ENCODE measurements at regions not wholly inside any gene's neighbourhood (a gene's known extent, or its start where the extent isn't known, plus 50 kb on each side); places are given as distances from the start of the nearest gene placed in this dataset.

DNA sequence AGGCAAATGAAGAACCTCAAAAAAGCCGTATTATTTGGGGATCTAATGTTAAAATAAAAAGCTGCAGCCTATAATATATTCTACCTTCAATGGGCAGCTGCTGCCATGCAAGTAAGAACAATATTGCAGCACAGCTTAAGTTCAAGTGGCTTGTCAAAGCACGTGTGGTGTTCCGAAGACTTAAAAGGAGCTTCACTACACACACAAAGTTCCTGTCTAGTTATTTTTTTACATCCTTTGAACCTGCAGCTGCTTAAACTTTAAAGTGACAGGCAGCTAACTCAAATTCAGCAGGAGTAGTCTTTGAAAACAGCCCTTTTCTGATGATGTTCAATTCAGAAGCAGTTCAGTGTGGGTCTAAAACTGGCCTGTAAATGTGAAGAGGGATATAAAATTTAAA lies 85.8 kb upstream of the XIRP2 start:
- no peak overlapping the region for H3K27ac ChIP-seq
- DNase-seq (ENCODE audit: low spot score), result no peak
- TF ChIP-seq, protein P1, sequence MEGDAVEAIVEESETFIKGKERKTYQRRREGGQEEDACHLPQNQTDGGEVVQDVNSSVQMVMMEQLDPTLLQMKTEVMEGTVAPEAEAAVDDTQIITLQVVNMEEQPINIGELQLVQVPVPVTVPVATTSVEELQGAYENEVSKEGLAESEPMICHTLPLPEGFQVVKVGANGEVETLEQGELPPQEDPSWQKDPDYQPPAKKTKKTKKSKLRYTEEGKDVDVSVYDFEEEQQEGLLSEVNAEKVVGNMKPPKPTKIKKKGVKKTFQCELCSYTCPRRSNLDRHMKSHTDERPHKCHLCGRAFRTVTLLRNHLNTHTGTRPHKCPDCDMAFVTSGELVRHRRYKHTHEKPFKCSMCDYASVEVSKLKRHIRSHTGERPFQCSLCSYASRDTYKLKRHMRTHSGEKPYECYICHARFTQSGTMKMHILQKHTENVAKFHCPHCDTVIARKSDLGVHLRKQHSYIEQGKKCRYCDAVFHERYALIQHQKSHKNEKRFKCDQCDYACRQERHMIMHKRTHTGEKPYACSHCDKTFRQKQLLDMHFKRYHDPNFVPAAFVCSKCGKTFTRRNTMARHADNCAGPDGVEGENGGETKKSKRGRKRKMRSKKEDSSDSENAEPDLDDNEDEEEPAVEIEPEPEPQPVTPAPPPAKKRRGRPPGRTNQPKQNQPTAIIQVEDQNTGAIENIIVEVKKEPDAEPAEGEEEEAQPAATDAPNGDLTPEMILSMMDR (conservative IDR thresholded peaks at IDR 0.05; ENCODE audit: low read depth), result no peak
- ChIA-PET POLR2A (ENCODE audit: low non-redundant PET) (no interaction called here), CTCF (no interaction called here)

DNA sequence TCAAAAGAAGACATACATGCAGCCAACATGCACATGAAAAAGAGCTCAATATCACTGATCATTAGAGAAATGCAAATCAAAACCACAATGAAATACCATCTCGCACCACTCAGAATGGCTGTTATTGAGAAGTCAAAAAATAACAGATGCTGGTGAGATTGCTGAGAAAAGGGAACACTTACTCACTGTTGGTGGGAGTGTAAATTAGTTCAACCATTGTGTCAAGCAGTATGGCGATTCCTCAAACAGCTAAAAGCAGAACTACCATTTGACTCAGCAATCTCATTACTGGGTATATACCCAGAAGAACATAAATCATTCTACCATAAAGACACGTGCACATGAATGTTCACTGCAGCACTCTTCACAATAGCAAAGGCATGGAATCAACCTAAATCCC lies 95.5 kb upstream of the XIRP2 start:
- no peak for DNase-seq (ENCODE audit: low spot score)
- CTCF ChIA-PET, result interaction anchor here (0.6 kb wide), 1 partner anchor 67 kb away, joined by 5 read pairs; no protein-coding TSS in a partner anchor
- H3K27ac ChIP-seq, result no peak overlapping the region
- POLR2A ChIA-PET (ENCODE audit: low non-redundant PET), result no interaction called here
- TF ChIP-seq, protein P1 (conservative IDR thresholded peaks at IDR 0.05; ENCODE audit: low read depth), result no peak

DNA sequence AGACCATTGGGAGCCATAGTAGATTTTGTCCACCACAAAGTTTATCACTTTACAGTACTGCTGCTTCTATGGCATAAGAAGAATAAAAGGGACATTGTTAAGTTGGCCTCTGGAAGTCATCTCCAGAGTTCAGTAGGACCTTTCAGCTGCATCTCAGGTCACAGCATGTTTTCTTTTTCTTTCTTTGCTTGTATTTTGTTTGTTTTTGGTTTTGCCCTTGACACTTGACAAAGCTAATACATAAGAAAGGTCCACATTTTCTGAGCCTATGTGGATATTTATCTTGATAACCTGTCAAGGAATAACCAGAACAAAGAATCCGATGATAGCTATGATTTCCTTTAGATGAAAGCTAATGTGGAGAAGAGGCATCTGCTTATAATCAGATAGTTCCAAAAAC lies 101.6 kb upstream of the XIRP2 start:
- POLR2A ChIA-PET (ENCODE audit: low non-redundant PET), result no interaction called here
- TF ChIP-seq, protein P1 (conservative IDR thresholded peaks at IDR 0.05; ENCODE audit: low read depth), result no peak
- DNase-seq (ENCODE audit: low spot score), result no peak
- no peak overlapping the region for H3K27ac ChIP-seq
- CTCF ChIA-PET, result no interaction called here

DNA sequence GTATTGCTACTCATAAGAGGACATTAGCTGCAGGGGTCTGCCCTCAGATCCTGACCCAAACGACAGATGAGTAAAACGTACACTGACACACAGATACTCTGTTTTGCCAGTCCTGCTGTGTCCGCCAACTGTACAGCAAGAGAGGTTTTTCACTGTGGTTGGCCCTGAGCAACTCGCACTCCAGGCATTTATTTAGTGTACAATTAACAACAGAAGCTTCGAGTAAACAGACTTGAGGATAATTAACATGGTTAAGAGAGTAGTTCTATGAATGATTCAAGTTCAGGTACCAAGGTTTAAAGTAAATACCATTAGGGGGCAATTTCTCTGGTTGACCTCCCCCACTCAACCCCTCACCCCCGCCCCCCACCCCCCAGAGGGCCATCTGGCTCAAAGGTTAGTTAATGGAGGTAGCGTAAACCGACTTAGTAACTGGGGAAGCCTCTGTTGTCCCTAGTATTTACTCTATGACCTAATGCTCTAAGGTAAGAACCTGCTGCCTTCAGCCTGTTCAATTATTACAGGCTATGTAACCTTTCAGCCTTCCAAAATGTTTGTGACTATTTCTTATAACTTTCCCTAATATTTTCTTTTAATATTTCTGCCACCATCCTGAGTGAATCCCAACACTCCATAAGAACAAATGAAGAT lies 103.9 kb upstream of the XIRP2 start:
- CTCF ChIA-PET, result no interaction called here
- POLR2A ChIA-PET (ENCODE audit: low non-redundant PET), result no interaction called here
- TF ChIP-seq, protein P1 (conservative IDR thresholded peaks at IDR 0.05; ENCODE audit: low read depth), result no peak
- DNase-seq (ENCODE audit: low spot score), result no peak
- H3K27ac ChIP-seq, result no peak overlapping the region

DNA sequence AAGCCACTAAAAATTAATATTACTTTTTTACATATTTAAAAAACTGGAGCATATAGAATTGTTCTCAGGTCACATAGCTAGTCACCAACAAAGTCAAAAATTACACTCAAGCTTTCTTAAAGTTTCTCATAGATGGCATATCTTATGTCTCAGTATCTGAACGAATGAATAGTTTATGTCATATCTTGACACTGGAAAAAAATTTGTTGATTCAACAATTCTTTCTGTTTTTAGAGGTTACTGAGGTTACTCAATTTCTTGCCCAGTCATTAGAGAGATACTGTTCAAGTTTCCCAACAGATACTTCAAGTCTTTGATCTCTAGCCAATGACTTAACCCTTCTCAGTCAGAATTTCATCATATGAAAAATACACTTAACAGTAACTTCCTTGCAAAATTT lies 113.1 kb upstream of the XIRP2 start:
- TF ChIP-seq, protein P1 (conservative IDR thresholded peaks at IDR 0.05; ENCODE audit: low read depth), result no peak
- no peak for DNase-seq (ENCODE audit: low spot score)
- POLR2A ChIA-PET (ENCODE audit: low non-redundant PET), result no interaction called here
- H3K27ac ChIP-seq, result no peak overlapping the region
- CTCF ChIA-PET, result no interaction called here

DNA sequence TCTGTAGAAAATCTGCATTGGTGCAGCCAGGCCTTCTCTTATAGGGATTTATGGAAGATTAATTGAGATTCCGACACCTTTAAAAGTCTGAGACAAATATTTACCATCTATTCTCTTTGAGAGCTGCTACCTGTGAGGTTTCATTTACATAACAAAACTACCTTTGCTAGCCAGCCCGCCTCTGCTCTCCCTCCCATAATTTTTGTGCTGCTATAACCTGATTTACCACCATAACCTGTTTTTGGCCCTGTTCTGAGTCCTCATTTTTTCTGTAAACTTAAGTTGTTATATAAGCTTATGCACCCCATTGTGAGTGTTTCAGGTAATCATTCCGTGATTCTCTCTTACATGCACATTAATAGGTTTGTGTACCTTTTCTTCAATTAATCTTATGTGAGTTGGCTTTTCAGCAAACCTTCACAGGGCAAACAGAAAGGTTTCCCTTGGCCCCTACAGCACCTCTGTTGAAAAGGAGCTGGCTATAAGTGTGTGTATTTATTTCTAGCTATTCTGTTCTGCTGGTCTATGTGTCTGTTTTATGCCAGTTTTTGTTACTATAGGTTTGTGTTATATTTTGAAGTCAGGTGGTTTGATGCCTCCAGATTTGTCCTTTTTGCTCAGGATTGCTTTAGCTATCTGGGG lies 114.9 kb upstream of the XIRP2 start:
- no peak overlapping the region for H3K27ac ChIP-seq
- ChIA-PET CTCF (interaction anchor here (0.6 kb wide), 2 partner anchors 10 to 579 kb away, joined by 3 read pairs; no protein-coding TSS in a partner anchor), POLR2A (ENCODE audit: low non-redundant PET) (no interaction called here)
- TF ChIP-seq, protein P1 (conservative IDR thresholded peaks at IDR 0.05; ENCODE audit: low read depth), result no peak
- DNase-seq (ENCODE audit: low spot score), result no peak

Measured in RWPE1 (cell line).